Loucy (cell line): ENCODE measurements at regions not wholly inside any gene's neighbourhood (a gene's known extent, or its start where the extent isn't known, plus 50 kb on each side); places are given as distances from the start of the nearest gene placed in this dataset.

Source experiments
- CTCF ChIP-seq: fragments of 200-600 bp; sonication (generic); conservative IDR thresholded peaks from 2 replicates; pipeline ENCODE4 v1.5.1; 2014; ENCODE audit warnings: mild to moderate bottlenecking, antibody characterized with exemption, low read length
- EZH2phosphoT487 ChIP-seq: fragments of 200-600 bp; IDR thresholded peaks from 2 replicates; pipeline ENCODE4 v1.6.1; 2018; ENCODE audit warnings: antibody characterized with exemption, mild to moderate bottlenecking, moderate library complexity, borderline replicate concordance

GRCh38 chr3:165938986-165939540, 101.8 kb upstream of the BCHE start:
- TF ChIP-seq CTCF, result no peak
- no peak for TF ChIP-seq EZH2phosphoT487
